ENCODE measurements at regions not wholly inside any gene's neighbourhood (a gene's known extent, or its start where the extent isn't known, plus 50 kb on each side); places are given as distances from the start of the nearest gene placed in this dataset.

DNA sequence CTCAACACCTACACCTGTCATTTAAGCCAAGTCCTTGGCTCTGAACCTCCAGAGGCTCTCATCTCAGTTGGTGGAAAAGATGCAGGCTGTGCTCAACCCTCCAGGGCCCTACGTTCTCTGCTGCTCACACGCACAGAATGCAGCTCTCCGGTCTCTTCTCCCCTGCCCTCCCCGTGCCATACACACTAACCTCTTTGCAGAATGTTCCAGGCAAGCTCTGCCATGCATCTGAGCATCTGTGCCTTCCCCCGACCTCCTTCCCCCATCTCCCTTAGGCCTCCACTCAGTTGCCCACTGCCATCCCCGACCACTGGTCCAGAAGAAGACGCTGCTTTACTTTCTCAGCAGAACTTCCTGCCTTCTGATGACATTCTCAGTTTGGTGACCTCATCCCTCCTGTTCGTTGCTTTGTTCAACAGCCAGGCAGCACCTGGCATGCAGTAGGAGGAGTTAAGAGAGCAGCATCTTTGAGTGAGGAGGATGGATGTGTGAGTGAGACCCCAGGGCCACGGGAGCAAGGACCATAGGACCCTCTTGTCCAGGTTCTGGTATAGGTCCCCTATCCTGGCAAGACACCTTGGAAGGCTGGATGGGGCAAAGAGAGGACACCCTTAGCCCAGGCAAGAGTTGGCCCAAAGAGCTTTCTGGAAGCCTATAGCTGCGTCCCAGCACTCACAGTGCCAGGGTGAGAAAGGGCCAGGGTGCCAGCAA lies 598.0 kb downstream of the BRD1 start:
- no peak for DNase-seq (ENCODE audit: low read depth in 2 of 2)

- DNase-seq (ENCODE audit: low read depth in 2 of 2): no peak
Observed at GRCh38 chr22:49228431-49229037, 599.1 kb downstream of the BRD1 start.

DNA sequence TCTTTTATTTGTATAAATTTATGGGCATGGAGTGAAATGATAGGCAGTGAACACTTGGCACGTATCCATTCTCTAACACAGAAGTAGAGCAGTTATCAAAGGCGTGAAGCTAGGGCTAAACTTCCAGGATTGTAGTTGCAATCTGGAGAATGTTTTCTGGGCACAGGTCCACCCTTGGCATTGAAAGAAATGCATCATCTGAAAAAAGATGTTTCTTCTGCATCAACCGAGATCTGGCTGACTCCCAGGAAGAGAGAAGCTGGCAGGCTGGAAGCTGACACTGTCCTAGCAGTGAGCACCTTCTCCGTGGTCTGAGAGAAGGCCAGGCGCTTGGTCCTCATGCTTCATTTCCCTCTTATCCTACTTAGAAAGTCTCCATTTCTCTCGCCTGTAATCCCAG lies 600.0 kb downstream of the BRD1 start:
- no peak for DNase-seq (ENCODE audit: low read depth in 2 of 2)

- no peak for DNase-seq (ENCODE audit: low read depth in 2 of 2)
Observed at GRCh38 chr22:49226096-49226495, 601.6 kb downstream of the BRD1 start.

DNA sequence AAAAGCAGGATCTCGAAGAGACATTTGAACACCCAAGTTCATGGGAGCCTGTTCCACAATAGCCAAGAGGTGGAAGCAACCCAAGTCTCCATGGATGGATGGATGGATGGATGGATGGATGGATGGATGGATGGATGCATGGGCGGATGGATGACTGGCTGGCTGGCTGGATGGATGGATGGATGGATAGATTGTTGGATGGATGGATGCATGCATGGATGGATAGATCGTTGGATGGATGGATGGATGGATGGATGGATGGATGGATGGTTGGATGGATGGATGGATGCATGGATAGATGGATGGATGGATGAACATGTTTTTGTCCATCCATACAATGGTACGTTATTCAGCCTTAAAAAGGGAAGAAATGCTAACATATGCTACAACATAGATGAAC lies 603.4 kb downstream of the BRD1 start:
- no peak for DNase-seq (ENCODE audit: low read depth in 2 of 2)

GRCh38 chr22:49218142-49218541 lies 609.5 kb downstream of the BRD1 start:
- DNase-seq (ENCODE audit: low read depth in 2 of 2): no peak

DNA sequence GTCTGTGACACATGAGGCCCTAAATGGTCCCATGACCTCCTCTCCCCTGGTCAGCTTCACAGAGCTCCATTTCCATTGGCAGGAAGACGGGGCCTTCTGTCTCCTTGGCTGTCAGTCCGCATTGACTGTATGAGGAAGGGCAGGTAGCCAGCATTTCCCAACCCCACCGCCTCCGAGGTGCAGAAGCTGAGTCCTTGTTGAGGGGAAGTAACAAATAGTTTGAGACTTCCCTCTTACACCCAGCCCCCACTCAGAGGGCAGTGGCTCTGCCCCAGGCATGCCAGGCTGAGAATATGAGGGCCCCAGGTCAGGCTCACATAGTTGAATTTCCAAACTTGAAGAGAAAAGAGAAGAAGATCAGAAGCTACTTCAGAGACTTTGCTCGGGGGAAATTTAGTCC lies 611.1 kb downstream of the BRD1 start:
- DNase-seq (ENCODE audit: low read depth in 2 of 2): no peak

DNA sequence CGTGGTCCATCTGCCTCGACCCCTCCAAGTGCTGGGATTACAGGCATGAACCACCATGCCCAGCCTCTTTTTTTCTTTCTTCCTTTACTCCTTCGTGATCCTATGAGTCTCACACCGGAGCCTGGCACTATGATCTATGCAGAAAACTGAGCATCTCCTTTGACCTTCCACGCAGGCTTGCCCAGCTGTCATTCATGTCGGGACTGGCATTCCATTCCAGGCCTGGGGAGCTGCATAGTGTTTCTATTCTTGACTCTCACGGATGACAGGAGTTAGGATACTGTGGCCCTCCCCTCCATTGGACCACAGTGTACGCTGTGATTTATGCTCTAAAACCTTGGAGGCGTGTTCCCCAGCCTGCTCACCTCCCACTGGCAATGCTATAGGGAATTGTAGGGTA lies 611.8 kb downstream of the BRD1 start:
- DNase-seq (ENCODE audit: low read depth in 2 of 2): no peak

GRCh38 chr22:49214976-49215375 lies 612.7 kb downstream of the BRD1 start:
- DNase-seq (ENCODE audit: low read depth in 2 of 2): no peak

DNA sequence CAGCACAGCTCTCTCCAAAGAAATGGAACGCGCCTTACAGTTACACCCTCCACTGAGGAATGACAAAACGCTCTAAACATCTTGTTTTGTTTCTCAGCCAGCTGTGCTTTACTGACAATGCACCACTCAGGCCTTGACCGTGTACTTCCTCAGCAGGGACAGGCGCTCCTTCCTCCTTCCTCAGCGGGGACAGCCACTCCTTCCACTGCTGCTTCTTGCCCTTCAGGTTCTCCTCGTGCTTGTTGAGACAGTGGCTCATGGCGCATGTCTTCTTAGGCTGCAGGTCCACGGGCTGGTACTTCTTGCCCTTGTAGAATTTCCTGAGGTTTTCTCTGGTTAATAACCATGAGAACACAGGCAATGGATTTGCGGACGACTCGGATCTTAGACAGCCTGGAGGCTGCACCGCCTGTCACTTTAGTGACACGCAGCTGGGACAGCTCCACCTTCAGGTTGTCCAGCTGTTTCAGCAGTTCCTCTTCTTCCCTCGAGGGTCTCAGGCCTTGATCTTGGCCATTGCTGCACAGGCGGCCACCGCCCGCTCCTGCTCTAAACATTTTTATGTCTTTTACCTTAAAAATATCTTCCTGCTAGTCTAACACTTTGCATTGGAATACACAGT lies 613.8 kb downstream of the BRD1 start:
- DNase-seq (ENCODE audit: low read depth in 2 of 2): no peak

- no peak for DNase-seq (ENCODE audit: low read depth in 2 of 2)
Observed at GRCh38 chr22:49212466-49212865, 615.2 kb downstream of the BRD1 start.

DNA sequence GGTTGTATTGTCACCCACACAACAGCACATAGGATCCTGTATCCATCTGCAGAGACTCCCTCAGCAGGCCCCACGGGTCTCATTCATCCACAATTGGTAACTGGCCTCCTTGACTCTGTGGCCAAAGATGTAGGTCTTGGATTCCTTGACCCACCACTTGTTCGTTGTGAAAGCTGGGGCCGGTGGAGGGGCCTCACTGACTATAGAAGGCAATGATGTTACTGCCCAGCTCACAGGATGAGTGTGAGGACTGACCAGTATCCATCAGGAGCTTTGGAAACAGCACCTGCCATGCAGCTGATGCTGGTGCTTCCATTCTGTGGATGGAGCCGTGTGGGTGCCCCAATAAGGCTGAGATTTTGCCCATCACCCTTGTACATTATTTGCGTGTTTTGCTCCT lies 615.7 kb downstream of the BRD1 start:
- no peak for DNase-seq (ENCODE audit: low read depth in 2 of 2)

GRCh38 chr22:49211176-49211575 lies 616.5 kb downstream of the BRD1 start:
- no peak for DNase-seq (ENCODE audit: low read depth in 2 of 2)

DNA sequence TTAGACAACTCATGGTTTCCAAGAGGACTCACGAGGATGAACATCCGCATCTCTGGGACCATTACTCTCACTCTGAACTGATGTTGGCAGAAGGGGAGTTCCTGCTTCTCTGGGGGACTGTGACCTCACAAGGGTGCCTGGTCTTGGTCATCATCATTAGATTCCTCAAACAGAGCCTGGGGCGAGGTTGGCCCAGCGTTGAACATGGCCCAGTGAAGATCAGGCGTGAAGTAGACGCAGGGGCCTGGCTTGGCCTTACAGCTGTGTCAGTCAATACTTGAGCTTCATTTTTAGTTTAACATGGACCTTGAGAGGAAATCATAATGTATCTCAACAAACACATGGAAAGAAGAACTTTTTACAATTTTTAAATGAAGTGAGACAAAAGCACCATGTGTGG lies 617.1 kb downstream of the BRD1 start:
- no peak for DNase-seq (ENCODE audit: low read depth in 2 of 2)

- no peak for DNase-seq (ENCODE audit: low read depth in 2 of 2)
Observed at GRCh38 chr22:49209452-49210195, 618.0 kb downstream of the BRD1 start.

DNA sequence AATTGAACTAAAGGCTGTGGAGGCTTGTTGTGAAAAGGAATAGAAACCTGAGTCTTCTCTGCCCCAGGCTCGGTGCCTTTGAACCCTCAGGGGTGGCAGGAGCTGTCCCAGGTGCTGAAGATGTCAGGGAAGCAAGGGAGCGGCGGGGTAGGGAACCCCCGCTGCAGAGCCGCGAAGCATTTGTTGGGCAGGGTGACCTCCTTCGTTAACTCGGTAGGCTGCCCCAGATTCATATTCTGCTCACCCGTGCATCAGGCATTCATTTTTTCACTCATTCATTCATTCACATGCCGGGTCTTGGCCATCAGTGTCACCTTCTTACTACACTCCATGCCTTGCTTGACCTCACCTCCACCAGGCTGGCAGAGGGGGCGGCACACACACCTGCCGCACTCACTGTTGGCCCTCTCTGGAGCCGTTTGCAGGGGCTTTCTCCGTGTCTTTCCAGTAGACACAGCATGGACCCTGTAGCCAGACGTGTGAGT lies 618.9 kb downstream of the BRD1 start:
- no peak for DNase-seq (ENCODE audit: low read depth in 2 of 2)

DNA sequence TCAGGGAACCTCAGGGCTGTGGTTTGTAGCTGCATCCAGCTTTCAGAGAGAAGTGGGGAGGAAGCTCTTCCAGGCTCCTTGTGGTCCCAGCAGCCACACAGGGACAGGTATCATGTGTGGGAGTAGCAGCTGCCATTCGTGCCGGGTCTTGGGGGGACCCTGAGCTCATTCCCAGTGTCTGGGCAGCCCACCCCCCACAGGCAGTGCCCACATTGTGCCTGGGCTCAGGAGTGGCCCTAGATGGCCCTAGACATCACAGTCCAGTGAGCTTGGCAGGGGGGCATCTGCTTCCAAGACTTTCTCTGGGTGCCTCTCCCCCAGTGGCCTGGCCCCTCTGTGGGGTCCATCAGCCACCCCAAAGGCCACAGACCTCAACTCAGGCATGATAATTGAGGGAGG lies 619.7 kb downstream of the BRD1 start:
- no peak for DNase-seq (ENCODE audit: low read depth in 2 of 2)

- no peak for DNase-seq (ENCODE audit: low read depth in 2 of 2)
Observed at GRCh38 chr22:49207008-49208003, 620.4 kb downstream of the BRD1 start.

GRCh38 chr22:49206281-49206680 lies 621.4 kb downstream of the BRD1 start:
- no peak for DNase-seq (ENCODE audit: low read depth in 2 of 2)

GRCh38 chr22:49205483-49205800 lies 622.2 kb downstream of the BRD1 start:
- DNase-seq (ENCODE audit: low read depth in 2 of 2): no peak
